NB4 (cell line): ENCODE measurements at regions not wholly inside any gene's neighbourhood (a gene's known extent, or its start where the extent isn't known, plus 50 kb on each side); places are given as distances from the start of the nearest gene placed in this dataset.

Experiments
- DNase-seq: peaks from one replicate; pipeline ENCODE4 v3.0.0; 2010; ENCODE audit warnings: low read depth
- H3K4me3 ChIP-seq: one replicate; pipeline ENCODE4 v1.5.1; 2011; ENCODE audit warnings: mild to moderate bottlenecking, low read depth, low read length, moderate library complexity
- CTCF ChIP-seq: IDR thresholded peaks from one replicate; pipeline ENCODE4 v1.5.1; 2012; ENCODE audit warnings: low read depth, low read length
- MAX ChIP-seq: IDR thresholded peaks from 2 replicates; pipeline ENCODE4 v1.6.1; 2011; ENCODE audit warnings: low read depth, low read length
- MYC ChIP-seq: IDR thresholded peaks from 2 replicates; pipeline ENCODE4 v1.6.1; 2011; ENCODE audit warnings: low read depth, low read length
- POLR2A ChIP-seq: IDR thresholded peaks from 2 replicates; pipeline ENCODE4 v1.6.1; 2011; ENCODE audit warnings: mild to moderate bottlenecking; ENCODE audit not compliant: insufficient read length; ENCODE audit errors: extremely low read depth

DNA sequence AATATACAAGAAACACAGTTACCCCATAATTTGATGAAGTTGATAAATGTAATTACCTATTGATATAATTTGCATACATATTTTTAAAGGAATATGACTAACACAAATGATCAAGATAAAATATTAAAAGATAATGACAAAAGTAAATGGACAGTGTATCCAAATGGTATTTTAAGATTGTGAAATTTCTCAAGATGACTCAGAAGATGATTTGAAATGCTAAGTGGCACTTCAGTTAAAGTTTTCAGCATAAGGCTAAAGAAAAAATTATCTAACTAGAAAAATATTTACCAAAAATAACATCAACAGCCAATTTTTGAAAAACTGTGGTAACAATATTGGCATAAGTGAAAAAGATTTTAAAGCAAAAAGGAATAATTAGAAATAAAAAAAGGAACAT, 248.4 kb upstream of the NDST4 start:
- no peak for DNase-seq
- no peak overlapping the region for H3K4me3 ChIP-seq
- TF ChIP-seq MYC (no peak), MAX (no peak), POLR2A (no peak), CTCF (no peak)

DNA sequence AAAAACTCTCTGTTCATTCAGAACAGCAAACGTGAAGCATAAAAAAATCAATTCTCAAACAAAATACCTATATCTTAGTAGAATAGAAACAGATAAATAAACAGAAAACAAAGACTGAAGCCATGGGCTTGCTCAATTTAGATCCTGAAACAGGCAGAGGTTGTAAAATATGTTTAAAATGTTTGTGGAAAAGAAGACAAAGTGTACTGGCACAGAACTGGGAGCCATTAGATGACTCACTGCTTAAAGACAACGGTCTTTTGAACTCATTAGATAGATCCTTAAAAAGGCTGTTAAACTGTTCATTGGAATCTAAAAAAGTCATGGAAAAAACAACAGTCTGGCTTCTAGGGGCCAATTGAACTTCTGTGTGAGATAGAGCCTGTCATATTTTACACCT, 247.0 kb upstream of the NDST4 start:
- TF ChIP-seq CTCF (no peak), POLR2A (no peak), MYC (no peak), MAX (no peak)
- H3K4me3 ChIP-seq = no peak overlapping the region
- no peak for DNase-seq

DNA sequence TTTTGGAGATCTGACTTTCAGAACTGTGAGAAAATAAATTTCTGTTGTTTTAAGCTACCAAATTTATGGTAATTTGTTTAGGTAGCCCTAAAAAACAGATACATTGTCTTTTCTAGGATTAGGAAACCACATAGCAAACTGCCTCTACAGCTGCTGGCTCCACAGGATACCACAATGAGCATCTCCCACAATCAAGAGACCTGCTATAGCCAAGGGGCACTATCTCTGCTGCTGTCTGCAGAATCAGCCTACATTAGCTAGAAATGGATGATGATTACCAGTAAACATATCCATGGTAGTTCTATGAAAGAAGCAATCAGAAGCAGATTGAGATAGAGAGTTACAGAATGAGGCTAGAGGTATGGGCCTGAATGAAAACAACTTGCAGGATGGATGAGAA, 244.4 kb upstream of the NDST4 start:
- no peak overlapping the region for H3K4me3 ChIP-seq
- DNase-seq = no peak
- no peak for TF ChIP-seq MYC

DNA sequence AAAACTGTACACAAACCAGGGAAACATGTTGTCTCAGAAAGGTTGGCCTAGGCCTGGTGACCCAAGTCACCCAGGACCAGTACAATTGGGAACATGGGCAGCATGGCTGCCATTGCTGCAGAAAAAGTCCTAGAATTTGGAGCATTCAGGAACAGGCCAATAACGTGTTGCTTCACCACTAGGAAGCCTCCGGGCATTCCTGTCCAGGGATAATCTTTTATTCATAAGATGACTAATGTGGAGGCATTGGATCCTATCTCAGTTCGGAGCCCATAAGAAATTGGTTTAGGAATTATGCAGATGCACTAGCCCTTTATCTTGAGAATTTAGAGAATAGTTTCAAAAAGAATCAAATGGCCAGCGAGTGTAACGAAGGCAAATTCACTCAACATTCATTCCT, 242.8 kb upstream of the NDST4 start:
- TF ChIP-seq CTCF (no peak), POLR2A (no peak), MYC (no peak), MAX (no peak)

DNA sequence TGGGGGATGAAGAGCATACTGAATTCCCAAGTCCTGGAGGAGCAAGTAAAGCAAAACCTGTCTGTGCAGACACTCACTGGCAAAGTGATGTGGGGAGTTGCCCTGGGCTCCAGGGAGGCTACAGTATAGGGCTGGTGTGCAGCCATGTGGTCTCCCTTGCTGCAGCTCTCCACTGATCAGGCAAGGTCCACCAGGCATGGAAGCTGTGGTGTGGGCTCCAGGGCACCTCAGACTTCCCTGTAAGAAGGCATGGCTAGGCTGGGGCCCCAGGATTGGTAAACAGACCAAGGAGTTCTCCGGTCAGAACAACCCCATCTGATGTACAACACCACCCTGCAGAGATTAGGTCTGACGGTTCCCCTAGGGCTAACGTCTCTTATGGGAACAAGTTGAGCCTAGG, 241.9 kb upstream of the NDST4 start:
- TF ChIP-seq MAX = no peak
- TF ChIP-seq POLR2A = no peak
- TF ChIP-seq MYC = no peak
- TF ChIP-seq CTCF = no peak
- no peak for DNase-seq
- H3K4me3 ChIP-seq = no peak overlapping the region

More for the DNA sequence above, 242.8 kb upstream of the NDST4 start:
- DNase-seq = no peak
- H3K4me3 ChIP-seq = no peak overlapping the region

GRCh38 chr4:115353370-115353769, 239.9 kb upstream of the NDST4 start:
- DNase-seq = no peak
- TF ChIP-seq MAX (no peak), POLR2A (no peak), MYC (no peak)
- no peak overlapping the region for H3K4me3 ChIP-seq

- no peak overlapping the region for H3K4me3 ChIP-seq
- no peak for DNase-seq
- TF ChIP-seq CTCF (no peak), POLR2A (no peak), MAX (no peak), MYC (no peak)
These were observed 229.8 kb upstream of the NDST4 start for GRCh38 chr4:115343171-115343570.
